ENCODE measurements at regions not wholly inside any gene's neighbourhood (a gene's known extent, or its start where the extent isn't known, plus 50 kb on each side); places are given as distances from the start of the nearest gene placed in this dataset.

- Histone ChIP-seq H3K4me2 (ENCODE audit: low read depth, low read length, poor library complexity, severe bottlenecking) (peak overlapping the region; percentile 70), H3K36me3 (ENCODE audit: insufficient read depth, low read length) (peaks cover 31% of the 10 kb centered on the region), H3K9me3 (ENCODE audit: insufficient read depth, low read depth, low read length) (no peaks in the 10 kb centered on the region), H3K4me1 (ENCODE audit: insufficient read depth, low read length, poor library complexity, severe bottlenecking) (peaks cover 10% of the 10 kb centered on the region), H4K20me1 (ENCODE audit: insufficient read depth, low read length, poor library complexity, severe bottlenecking) (peaks cover 25% of the 10 kb centered on the region), H3K9me2 (replicated peaks; ENCODE audit: low read depth, low read length) (no peaks in the 10 kb centered on the region), H3K4me3 (ENCODE audit: low read length, poor library complexity, severe bottlenecking) (no peak overlapping the region), H2AFZ (ENCODE audit: low read length) (no peak overlapping the region), H3K9ac (ENCODE audit: low read depth, low read length, poor library complexity, severe bottlenecking) (no peak overlapping the region), H3F3A (ENCODE audit: low read depth) (peaks cover 2% of the 10 kb centered on the region; the same call in 1 of the 2 replicates), H3K27me3 (ENCODE audit: insufficient read depth, low read length, poor library complexity, severe bottlenecking) (no peaks in the 10 kb centered on the region), H3K79me2 (ENCODE audit: insufficient read depth, low read length) (peaks cover 44% of the 10 kb centered on the region)
- no peak for TF ChIP-seq EZH2phosphoT487 (IDR thresholded peaks at IDR 0.05; ENCODE audit: borderline replicate concordance)
- TF ChIP-seq CTCF (conservative IDR thresholded peaks at IDR 0.05; ENCODE audit: low read length): no peak
Measured at GRCh38 chr7:67306331-67306730, 309.7 kb downstream of the TYW1 start.

- Histone ChIP-seq H3K9me3 (ENCODE audit: insufficient read depth, low read depth, low read length) (no peaks in the 10 kb centered on the region), H3K36me3 (ENCODE audit: insufficient read depth, low read length) (peaks cover 50% of the 10 kb centered on the region), H3K27me3 (ENCODE audit: insufficient read depth, low read length, poor library complexity, severe bottlenecking) (no peaks in the 10 kb centered on the region), H3K4me2 (ENCODE audit: low read depth, low read length, poor library complexity, severe bottlenecking) (no peak overlapping the region), H3K9me2 (replicated peaks; ENCODE audit: low read depth, low read length) (no peaks in the 10 kb centered on the region), H3F3A (ENCODE audit: low read depth) (no peaks in the 10 kb centered on the region), H3K9ac (ENCODE audit: low read depth, low read length, poor library complexity, severe bottlenecking) (no peak overlapping the region), H2AFZ (ENCODE audit: low read length) (no peak overlapping the region), H3K4me3 (ENCODE audit: low read length, poor library complexity, severe bottlenecking) (no peak overlapping the region), H3K79me2 (ENCODE audit: insufficient read depth, low read length) (peaks cover 18% of the 10 kb centered on the region; the same call in 1 of the 2 replicates), H4K20me1 (ENCODE audit: insufficient read depth, low read length, poor library complexity, severe bottlenecking) (peaks cover 11% of the 10 kb centered on the region), H3K4me1 (ENCODE audit: insufficient read depth, low read length, poor library complexity, severe bottlenecking) (peaks cover 7% of the 10 kb centered on the region)
- TF ChIP-seq CTCF (conservative IDR thresholded peaks at IDR 0.05; ENCODE audit: low read length) (0 out of 2 replicates have a peak, but pooled peaks have one; percentile 9), EZH2phosphoT487 (IDR thresholded peaks at IDR 0.05; ENCODE audit: borderline replicate concordance) (no peak)
Measured at GRCh38 chr7:67309764-67310549, 313.3 kb downstream of the TYW1 start.

DNA sequence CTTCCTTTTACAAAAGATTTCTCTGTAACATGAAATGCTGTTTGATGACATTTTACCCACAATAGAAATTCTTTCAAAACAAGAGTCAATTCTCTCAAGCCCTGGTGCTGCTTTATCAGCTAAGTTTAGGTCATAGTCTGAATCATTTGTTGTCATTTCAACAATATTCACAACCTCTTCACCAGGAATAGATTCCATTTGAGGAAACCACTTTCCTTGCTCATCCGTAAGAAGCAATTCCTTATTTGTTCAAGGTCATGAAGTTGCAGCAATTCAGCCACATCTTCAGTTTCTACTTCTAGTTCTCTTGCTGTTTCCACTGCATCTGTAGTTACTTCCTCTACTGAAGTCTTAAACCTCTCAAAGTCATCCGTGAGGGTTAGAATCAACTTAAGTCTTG is 315.3 kb downstream of the TYW1 start:
- H3K9me2 ChIP-seq (replicated peaks; ENCODE audit: low read depth, low read length): no peaks in the 10 kb centered on the region
- no peak overlapping the region for H3K4me3 ChIP-seq (ENCODE audit: low read length, poor library complexity, severe bottlenecking)
- H4K20me1 ChIP-seq (ENCODE audit: insufficient read depth, low read length, poor library complexity, severe bottlenecking): no peaks in the 10 kb centered on the region
- H3K9ac ChIP-seq (ENCODE audit: low read depth, low read length, poor library complexity, severe bottlenecking): no peak overlapping the region
- H3K79me2 ChIP-seq (ENCODE audit: insufficient read depth, low read length): peaks cover under 1% of the 10 kb centered on the region; the same call in 1 of the 2 replicates
- H3K9me3 ChIP-seq (ENCODE audit: insufficient read depth, low read depth, low read length): no peaks in the 10 kb centered on the region
- H3K36me3 ChIP-seq (ENCODE audit: insufficient read depth, low read length): peaks cover 57% of the 10 kb centered on the region
- TF ChIP-seq EZH2phosphoT487 (IDR thresholded peaks at IDR 0.05; ENCODE audit: borderline replicate concordance): no peak
- TF ChIP-seq CTCF (conservative IDR thresholded peaks at IDR 0.05; ENCODE audit: low read length): no peak
- no peaks in the 10 kb centered on the region for H3K27me3 ChIP-seq (ENCODE audit: insufficient read depth, low read length, poor library complexity, severe bottlenecking)
- H3K4me2 ChIP-seq (ENCODE audit: low read depth, low read length, poor library complexity, severe bottlenecking): no peak overlapping the region
- H3F3A ChIP-seq (ENCODE audit: low read depth): no peaks in the 10 kb centered on the region
- no peak overlapping the region for H2AFZ ChIP-seq (ENCODE audit: low read length)
- H3K4me1 ChIP-seq (ENCODE audit: insufficient read depth, low read length, poor library complexity, severe bottlenecking): no peaks in the 10 kb centered on the region
